GM23248 (cell line): ENCODE measurements at regions not wholly inside any gene's neighbourhood (a gene's known extent, or its start where the extent isn't known, plus 50 kb on each side); places are given as distances from the start of the nearest gene placed in this dataset.

Experiments
- DNase-seq: peaks from one replicate; pipeline ENCODE4 v3.0.0-alpha.2; 2015
- H2AFZ ChIP-seq: fragments of 200-600 bp; sonication (generic); 2 replicates; pipeline ENCODE4 v1.6.1; 2016; ENCODE audit warnings: antibody characterized with exemption
- H3F3A ChIP-seq: fragments of 200-600 bp; sonication (generic); 2 replicates; pipeline ENCODE4 v1.6.1; 2016; ENCODE audit warnings: mild to moderate bottlenecking, antibody characterized with exemption, mixed run types; ENCODE audit not compliant: insufficient read depth
- H3K27ac ChIP-seq: fragments of 200-600 bp; sonication (generic); 2 replicates; pipeline ENCODE4 v1.5.1; 2016; ENCODE audit warnings: mild to moderate bottlenecking
- H3K27me3 ChIP-seq: fragments of 200-600 bp; sonication (generic); replicated peaks from 2 replicates; pipeline ENCODE4 v1.6.1; 2016; ENCODE audit warnings: mild to moderate bottlenecking; ENCODE audit not compliant: insufficient read depth
- H3K36me3 ChIP-seq: fragments of 200-600 bp; sonication (generic); 2 replicates; pipeline ENCODE4 v1.6.1; 2016; ENCODE audit warnings: low read depth, mild to moderate bottlenecking
- H3K4me1 ChIP-seq: fragments of 200-600 bp; sonication (generic); 2 replicates; pipeline ENCODE4 v1.6.1; 2016; ENCODE audit warnings: mild to moderate bottlenecking; ENCODE audit not compliant: insufficient read depth
- H3K4me2 ChIP-seq: fragments of 200-600 bp; sonication (generic); one replicate; pipeline ENCODE4 v1.6.1; 2016; ENCODE audit warnings: mild to moderate bottlenecking; ENCODE audit not compliant: unreplicated experiment
- H3K4me3 ChIP-seq: fragments of 200-600 bp; sonication (generic); 2 replicates; pipeline ENCODE4 v1.5.1; 2016; ENCODE audit warnings: mild to moderate bottlenecking
- H3K79me2 ChIP-seq: fragments of 200-600 bp; sonication (generic); 2 replicates; pipeline ENCODE4 v1.6.1; 2016; ENCODE audit warnings: mild to moderate bottlenecking; ENCODE audit not compliant: insufficient read depth
- H3K9ac ChIP-seq: fragments of 200-600 bp; sonication (generic); 2 replicates; pipeline ENCODE4 v1.6.1; 2016; ENCODE audit warnings: mild to moderate bottlenecking
- H3K9me2 ChIP-seq: fragments of 200-600 bp; sonication (generic); 2 replicates; pipeline ENCODE4 v1.6.1; 2016; ENCODE audit warnings: mixed run types, mild to moderate bottlenecking, moderate library complexity; ENCODE audit not compliant: insufficient read depth
- H3K9me3 ChIP-seq: fragments of 200-600 bp; sonication (generic); one replicate; pipeline ENCODE4 v1.6.1; 2017; ENCODE audit warnings: low read depth
- H4K20me1 ChIP-seq: fragments of 200-600 bp; sonication (generic); 2 replicates; pipeline ENCODE4 v1.6.0; 2016; ENCODE audit not compliant: insufficient read depth
- EZH2 ChIP-seq: fragments of 200-600 bp; sonication (generic); IDR thresholded peaks from 2 replicates; pipeline ENCODE4 v1.6.1; 2018; ENCODE audit warnings: antibody characterized with exemption, mild to moderate bottlenecking; ENCODE audit not compliant: insufficient read depth, poor library complexity, severe bottlenecking
- EZH2phosphoT487 ChIP-seq: fragments of 200-600 bp; sonication (generic); IDR thresholded peaks from 2 replicates; pipeline ENCODE4 v1.6.1; 2018; ENCODE audit warnings: antibody characterized with exemption, moderate library complexity, mild to moderate bottlenecking, low read depth; ENCODE audit not compliant: insufficient read depth
- WGBS, 2 experiments: methylation state at CpG; one replicate each; pipeline ENCODE4 v1.1.6; 2015 to 2017; ENCODE audit warnings: low lambda C conversion rate in 2 of 2, low coverage in 1 of 2; ENCODE audit errors: missing lambda C conversion rate in 2 of 2; 5-methylcytosine and 5-hydroxymethylcytosine counted together
- in situ Hi-C: fragments of 300-500 bp; cut with MboI; formaldehyde crosslinking; loops from 2 replicates; pipeline ENCODE4 v1.15.0; 2020

DNA sequence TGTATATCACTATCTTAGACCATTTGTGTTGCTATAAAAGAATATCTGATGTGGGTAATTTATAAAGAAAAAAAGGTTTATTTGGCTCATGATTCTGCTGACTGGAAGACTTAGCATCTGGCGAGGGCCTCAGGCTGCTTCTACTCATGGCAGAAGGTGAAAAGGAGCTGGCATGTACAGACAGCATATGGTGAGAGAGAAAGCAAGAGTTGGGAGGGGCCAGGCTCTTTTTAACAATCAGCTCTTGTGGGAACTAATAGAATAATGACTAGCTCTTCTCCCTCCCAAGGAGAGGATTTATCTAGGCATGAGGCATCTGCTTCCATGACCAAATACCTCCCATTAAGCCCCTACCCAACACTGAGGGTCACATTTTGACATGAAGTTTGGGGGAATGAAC is 130.2 kb upstream of the SV2C start:
- Histone ChIP-seq H3K36me3 (no peaks in the 10 kb centered on the region), H3K9ac (no peak overlapping the region), H3K27ac (no peak overlapping the region), H3F3A (no peaks in the 10 kb centered on the region), H3K4me2 (no peak overlapping the region), H2AFZ (no peak overlapping the region), H3K4me3 (no peak overlapping the region), H4K20me1 (no peaks in the 10 kb centered on the region), H3K9me2 (no peaks in the 10 kb centered on the region), H3K79me2 (no peaks in the 10 kb centered on the region), H3K9me3 (no peaks in the 10 kb centered on the region), H3K27me3 (no peaks in the 10 kb centered on the region), H3K4me1 (no peaks in the 10 kb centered on the region)
- 3 to 5% methylated on average over 1 of the region's 1 CpG for WGBS, 2 experiments
- in situ Hi-C loops: no loop called here
- DNase-seq: no peak
- no peak for TF ChIP-seq EZH2phosphoT487
- TF ChIP-seq EZH2: no peak

DNA sequence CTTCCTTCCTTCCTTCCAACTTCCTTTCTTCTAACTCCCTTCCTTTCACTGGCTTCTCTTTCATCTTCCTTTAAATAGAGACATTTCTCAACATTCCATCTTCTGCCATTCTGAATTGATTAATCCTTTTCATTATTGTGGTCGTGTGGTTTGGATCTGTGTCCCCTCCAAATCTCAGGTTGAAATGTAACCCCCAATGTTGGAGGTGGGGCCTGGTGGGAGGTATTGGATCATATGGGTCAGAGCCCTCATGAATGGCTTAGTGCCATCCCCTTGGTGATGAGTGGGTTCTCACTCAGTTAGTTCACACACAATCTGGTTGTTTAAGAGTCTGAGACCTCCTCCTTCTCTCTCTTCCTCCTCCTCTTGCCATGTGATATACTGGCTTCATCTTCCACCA is 130.9 kb upstream of the SV2C start:
- Histone ChIP-seq H2AFZ (no peak overlapping the region), H3K4me2 (no peak overlapping the region), H3K79me2 (no peaks in the 10 kb centered on the region), H3K27ac (no peak overlapping the region), H3K9me2 (no peaks in the 10 kb centered on the region), H3F3A (no peaks in the 10 kb centered on the region), H3K27me3 (no peaks in the 10 kb centered on the region), H3K4me1 (no peaks in the 10 kb centered on the region), H3K9me3 (no peaks in the 10 kb centered on the region), H4K20me1 (no peaks in the 10 kb centered on the region), H3K9ac (no peak overlapping the region), H3K4me3 (no peak overlapping the region), H3K36me3 (no peaks in the 10 kb centered on the region)
- WGBS, 2 experiments: 3 to 5% methylated on average over 1 of the region's 1 CpG
- in situ Hi-C loops: no loop called here
- TF ChIP-seq EZH2 (no peak), EZH2phosphoT487 (no peak)
- DNase-seq: no peak

DNA sequence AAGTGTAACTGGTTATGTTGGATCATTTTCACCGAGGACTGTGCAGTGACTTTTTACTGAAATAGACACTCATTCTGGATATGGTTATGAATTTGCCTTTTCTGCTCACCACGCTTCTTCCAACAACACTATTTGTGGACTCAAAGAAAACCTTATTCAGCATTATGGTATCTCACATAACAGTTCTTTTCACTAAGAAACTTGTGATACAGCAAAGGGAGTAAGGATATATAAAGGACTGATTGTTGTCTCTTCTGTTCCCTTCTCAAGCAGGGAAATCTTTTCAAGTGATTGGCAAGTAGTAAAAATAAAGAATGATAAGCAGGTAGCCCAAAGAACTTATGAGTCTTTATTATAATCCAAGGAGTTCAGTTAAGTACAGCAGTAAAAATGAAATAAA is 131.5 kb upstream of the SV2C start:
- Histone ChIP-seq H3K4me3 (no peak overlapping the region), H3K4me1 (no peaks in the 10 kb centered on the region), H3K9me3 (no peaks in the 10 kb centered on the region), H3K79me2 (no peaks in the 10 kb centered on the region), H3K9me2 (no peaks in the 10 kb centered on the region), H4K20me1 (no peaks in the 10 kb centered on the region), H3F3A (no peaks in the 10 kb centered on the region), H3K9ac (no peak overlapping the region), H3K27ac (no peak overlapping the region), H3K4me2 (no peak overlapping the region), H3K36me3 (no peaks in the 10 kb centered on the region), H3K27me3 (no peaks in the 10 kb centered on the region), H2AFZ (no peak overlapping the region)
- no peak for TF ChIP-seq EZH2
- TF ChIP-seq EZH2phosphoT487: no peak
- 3 to 5% methylated on average over 2 of the region's 2 CpGs for WGBS, 2 experiments
- in situ Hi-C loops: no loop called here
- no peak for DNase-seq

DNA sequence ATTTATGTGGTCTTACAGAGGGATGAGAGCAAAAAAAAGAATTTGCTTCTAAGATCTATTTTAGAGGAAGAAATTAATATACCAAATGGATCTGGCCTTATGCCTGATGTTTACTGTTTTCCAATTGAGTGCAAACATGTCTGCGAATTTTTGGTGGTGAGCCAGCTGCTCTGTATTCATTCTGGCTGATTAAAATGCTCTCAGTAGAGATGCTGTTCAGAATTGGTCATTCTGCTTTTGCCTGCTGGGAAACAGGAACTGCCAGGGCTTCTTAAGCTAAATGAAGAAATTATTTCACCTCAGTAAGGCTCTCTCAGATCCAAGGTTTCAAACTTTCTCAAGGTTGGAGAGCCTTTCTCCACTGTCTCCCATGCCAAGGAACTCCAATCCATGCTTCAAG is 132.0 kb upstream of the SV2C start:
- WGBS, 2 experiments: 0 to 5% methylated on average over 1 of the region's 1 CpG
- TF ChIP-seq EZH2 (no peak), EZH2phosphoT487 (no peak)
- Histone ChIP-seq H3F3A (no peaks in the 10 kb centered on the region), H3K36me3 (no peaks in the 10 kb centered on the region), H3K27me3 (no peaks in the 10 kb centered on the region), H3K4me1 (no peaks in the 10 kb centered on the region), H3K79me2 (no peaks in the 10 kb centered on the region), H2AFZ (no peak overlapping the region), H3K4me3 (no peak overlapping the region), H3K27ac (no peak overlapping the region), H3K9me3 (no peaks in the 10 kb centered on the region), H4K20me1 (no peaks in the 10 kb centered on the region), H3K4me2 (no peak overlapping the region), H3K9me2 (no peaks in the 10 kb centered on the region), H3K9ac (no peak overlapping the region)
- DNase-seq: no peak
- in situ Hi-C loops: no loop called here

DNA sequence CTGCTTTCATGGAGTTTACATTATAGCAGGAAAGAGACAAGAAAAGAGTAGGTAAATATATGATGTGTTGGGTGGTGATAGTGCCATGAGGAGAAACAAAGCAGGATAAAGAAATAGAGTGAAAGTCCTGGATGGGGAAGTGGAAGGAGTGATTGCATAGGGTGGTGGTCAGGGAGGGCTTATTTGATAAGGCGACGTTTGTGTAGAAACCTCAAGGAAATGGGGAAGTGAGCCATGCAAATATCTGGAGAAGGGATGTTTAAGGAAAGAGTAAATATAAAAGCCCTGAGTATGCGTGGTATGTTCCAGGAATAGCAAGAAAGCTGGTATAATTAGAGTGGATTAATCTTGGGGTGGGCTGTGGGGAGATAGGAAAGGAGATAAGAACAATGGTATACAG is 134.7 kb upstream of the SV2C start:
- H3K9me3 ChIP-seq: no peaks in the 10 kb centered on the region
- no peaks in the 10 kb centered on the region for H4K20me1 ChIP-seq
- no peak overlapping the region for H3K4me3 ChIP-seq
- no peaks in the 10 kb centered on the region for H3K79me2 ChIP-seq
- no peaks in the 10 kb centered on the region for H3K36me3 ChIP-seq
- WGBS, 2 experiments: 28 to 29% methylated on average over 3 of the region's 3 CpGs
- in situ Hi-C loops: no loop called here
- no peak for DNase-seq
- no peak overlapping the region for H2AFZ ChIP-seq
- H3F3A ChIP-seq: no peaks in the 10 kb centered on the region
- no peak overlapping the region for H3K4me2 ChIP-seq
- H3K9ac ChIP-seq: no peak overlapping the region
- no peaks in the 10 kb centered on the region for H3K9me2 ChIP-seq
- H3K27ac ChIP-seq: no peak overlapping the region
- H3K4me1 ChIP-seq: no peaks in the 10 kb centered on the region
- H3K27me3 ChIP-seq: no peaks in the 10 kb centered on the region
- TF ChIP-seq EZH2: no peak
- no peak for TF ChIP-seq EZH2phosphoT487
